ENCODE measurements at regions not wholly inside any gene's neighbourhood (a gene's known extent, or its start where the extent isn't known, plus 50 kb on each side); places are given as distances from the start of the nearest gene placed in this dataset.

DNA sequence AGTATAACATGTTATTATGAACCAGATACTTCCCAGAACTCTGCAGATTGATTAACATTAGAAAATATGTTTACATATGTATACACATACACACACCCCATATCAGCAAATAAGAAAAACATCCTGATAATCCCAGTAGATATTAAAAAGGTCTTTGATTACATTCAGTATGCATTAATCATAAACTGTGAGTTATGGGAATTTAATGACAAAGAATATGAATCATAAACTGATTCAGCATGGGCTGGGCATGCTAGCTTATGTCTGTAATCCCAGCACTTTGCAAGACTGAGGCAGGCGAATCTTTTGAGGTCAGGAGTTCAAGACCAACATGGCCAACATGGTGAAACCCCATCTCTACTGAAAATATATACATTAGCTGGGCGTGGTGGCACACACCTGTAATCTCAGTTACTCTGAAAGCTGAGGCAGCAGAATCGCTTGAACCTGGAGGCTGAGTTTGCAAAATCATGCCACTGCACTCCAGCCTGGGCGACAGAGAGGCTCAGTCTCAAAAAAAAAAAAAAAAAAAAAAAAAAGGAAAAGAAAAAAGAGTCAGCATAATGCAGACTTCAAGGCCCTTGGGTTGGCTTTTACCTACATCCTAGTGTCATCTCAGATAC, 581.9 kb upstream of the PRR20A start:
- TF ChIP-seq, protein P1, sequence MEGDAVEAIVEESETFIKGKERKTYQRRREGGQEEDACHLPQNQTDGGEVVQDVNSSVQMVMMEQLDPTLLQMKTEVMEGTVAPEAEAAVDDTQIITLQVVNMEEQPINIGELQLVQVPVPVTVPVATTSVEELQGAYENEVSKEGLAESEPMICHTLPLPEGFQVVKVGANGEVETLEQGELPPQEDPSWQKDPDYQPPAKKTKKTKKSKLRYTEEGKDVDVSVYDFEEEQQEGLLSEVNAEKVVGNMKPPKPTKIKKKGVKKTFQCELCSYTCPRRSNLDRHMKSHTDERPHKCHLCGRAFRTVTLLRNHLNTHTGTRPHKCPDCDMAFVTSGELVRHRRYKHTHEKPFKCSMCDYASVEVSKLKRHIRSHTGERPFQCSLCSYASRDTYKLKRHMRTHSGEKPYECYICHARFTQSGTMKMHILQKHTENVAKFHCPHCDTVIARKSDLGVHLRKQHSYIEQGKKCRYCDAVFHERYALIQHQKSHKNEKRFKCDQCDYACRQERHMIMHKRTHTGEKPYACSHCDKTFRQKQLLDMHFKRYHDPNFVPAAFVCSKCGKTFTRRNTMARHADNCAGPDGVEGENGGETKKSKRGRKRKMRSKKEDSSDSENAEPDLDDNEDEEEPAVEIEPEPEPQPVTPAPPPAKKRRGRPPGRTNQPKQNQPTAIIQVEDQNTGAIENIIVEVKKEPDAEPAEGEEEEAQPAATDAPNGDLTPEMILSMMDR (IDR thresholded peaks at IDR 0.05; ENCODE audit: low read depth, low read length, poor library complexity, severe bottlenecking), result no peak
- TF ChIP-seq EZH2phosphoT487 (IDR thresholded peaks at IDR 0.05; ENCODE audit: borderline replicate concordance, low read length), result no peak
